Astrocyte (in vitro differentiated cells and primary cell): ENCODE measurements at regions not wholly inside any gene's neighbourhood (a gene's known extent, or its start where the extent isn't known, plus 50 kb on each side); places are given as distances from the start of the nearest gene placed in this dataset.

Experiments
- EZH2 ChIP-seq: IDR thresholded peaks from 2 replicates; pipeline ENCODE4 v1.6.1; 2012; ENCODE audit warnings: mild to moderate bottlenecking, low read length, inconsistent platforms; ENCODE audit not compliant: insufficient read depth
- TF ChIP-seq, protein P1 (sequence below): IDR thresholded peaks from 2 replicates; pipeline ENCODE4 v1.5.1; 2011; ENCODE audit warnings: low read depth, mild to moderate bottlenecking, inconsistent platforms, low read length, moderate library complexity; ENCODE audit not compliant: insufficient read depth

DNA sequence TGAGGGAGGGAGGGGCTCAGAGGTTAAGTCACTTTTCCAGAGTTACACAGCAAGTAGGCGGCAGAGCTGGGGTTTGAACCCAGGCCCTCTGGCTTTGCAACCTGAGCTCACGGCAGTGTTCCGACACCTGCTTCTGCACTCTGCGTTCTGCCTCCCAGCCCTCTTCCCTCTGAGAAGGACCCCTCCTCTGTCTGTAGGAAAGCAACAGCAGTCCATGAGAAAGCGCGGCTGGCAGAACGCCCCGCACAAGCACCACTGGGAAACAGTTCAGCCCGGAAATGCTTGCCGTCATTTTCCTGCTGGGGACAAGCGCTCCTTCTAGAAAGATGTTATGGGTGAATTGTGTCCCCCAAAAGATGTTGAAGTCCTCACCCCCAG, 241.1 kb downstream of the NPHP4 start:
- TF ChIP-seq, protein P1, sequence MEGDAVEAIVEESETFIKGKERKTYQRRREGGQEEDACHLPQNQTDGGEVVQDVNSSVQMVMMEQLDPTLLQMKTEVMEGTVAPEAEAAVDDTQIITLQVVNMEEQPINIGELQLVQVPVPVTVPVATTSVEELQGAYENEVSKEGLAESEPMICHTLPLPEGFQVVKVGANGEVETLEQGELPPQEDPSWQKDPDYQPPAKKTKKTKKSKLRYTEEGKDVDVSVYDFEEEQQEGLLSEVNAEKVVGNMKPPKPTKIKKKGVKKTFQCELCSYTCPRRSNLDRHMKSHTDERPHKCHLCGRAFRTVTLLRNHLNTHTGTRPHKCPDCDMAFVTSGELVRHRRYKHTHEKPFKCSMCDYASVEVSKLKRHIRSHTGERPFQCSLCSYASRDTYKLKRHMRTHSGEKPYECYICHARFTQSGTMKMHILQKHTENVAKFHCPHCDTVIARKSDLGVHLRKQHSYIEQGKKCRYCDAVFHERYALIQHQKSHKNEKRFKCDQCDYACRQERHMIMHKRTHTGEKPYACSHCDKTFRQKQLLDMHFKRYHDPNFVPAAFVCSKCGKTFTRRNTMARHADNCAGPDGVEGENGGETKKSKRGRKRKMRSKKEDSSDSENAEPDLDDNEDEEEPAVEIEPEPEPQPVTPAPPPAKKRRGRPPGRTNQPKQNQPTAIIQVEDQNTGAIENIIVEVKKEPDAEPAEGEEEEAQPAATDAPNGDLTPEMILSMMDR: no peak
- TF ChIP-seq EZH2: no peak
